Liver (tissue), 8 donors: ENCODE measurements at regions not wholly inside any gene's neighbourhood (a gene's known extent, or its start where the extent isn't known, plus 50 kb on each side); places are given as distances from the start of the nearest gene placed in this dataset.

Experiments
- DNase-seq: peaks from one replicate; pipeline ENCODE4 v3.0.0-alpha.2; 2017; ENCODE audit warnings: low spot score
- H3K27ac ChIP-seq, 2 donors: one replicate each; pipeline ENCODE4 v1.7.0; 2013; ENCODE audit warnings: inconsistent platforms in 2 of 2, low read length in 2 of 2, control low read depth in 1 of 2, low read depth in 1 of 2, mild to moderate bottlenecking in 1 of 2
- H3K27me3 ChIP-seq, 4 donors: one replicate each; pipeline versions ENCODE4 v1.6.1 to v1.7.0; 2013; ENCODE audit warnings: low read length in 3 of 4, inconsistent platforms in 1 of 4, mild to moderate bottlenecking in 1 of 4, moderate library complexity in 1 of 4; ENCODE audit not compliant: control insufficient read depth in 4 of 4, insufficient read depth in 4 of 4
- H3K36me3 ChIP-seq, 4 donors: one replicate each; pipeline versions ENCODE4 v1.6.1 to v1.7.0; 2013; ENCODE audit warnings: low read length in 3 of 4, mild to moderate bottlenecking in 3 of 4, low read depth in 1 of 4, moderate library complexity in 1 of 4; ENCODE audit not compliant: control insufficient read depth in 4 of 4, insufficient read depth in 3 of 4
- H3K4me1 ChIP-seq, 4 donors: one replicate each; pipeline versions ENCODE4 v1.6.1 to v1.7.0; 2013; ENCODE audit warnings: low read length in 3 of 4, mild to moderate bottlenecking in 3 of 4, moderate library complexity in 1 of 4; ENCODE audit not compliant: control insufficient read depth in 4 of 4, insufficient read depth in 4 of 4
- H3K4me3 ChIP-seq, 3 donors: one replicate each; pipeline versions ENCODE4 v1.6.1 to v1.7.0; 2013; ENCODE audit warnings: low read length in 3 of 3, control low read depth in 1 of 3, low read depth in 1 of 3, mild to moderate bottlenecking in 1 of 3
- H3K9ac ChIP-seq, 2 donors: one replicate each; pipeline ENCODE4 v1.7.0; 2013; ENCODE audit warnings: low read length in 2 of 2, mild to moderate bottlenecking in 2 of 2, moderate library complexity in 2 of 2, control low read depth in 1 of 2, low read depth in 1 of 2
- H3K9me3 ChIP-seq, 4 donors: one replicate each; pipeline versions ENCODE4 v1.6.1 to v1.7.0; 2013; ENCODE audit warnings: low read length in 3 of 4; ENCODE audit not compliant: control insufficient read depth in 4 of 4
- EGR1 ChIP-seq, 2 donors: IDR thresholded peaks; 2 replicates each; pipeline ENCODE4 v1.6.1; 2016 to 2018; ENCODE audit warnings: antibody characterized with exemption in 2 of 2, low read depth in 2 of 2
- FOXA1 ChIP-seq: IDR thresholded peaks from 2 replicates; pipeline ENCODE4 v1.6.1; 2016; ENCODE audit warnings: antibody characterized with exemption
- FOXA2 ChIP-seq: IDR thresholded peaks from 2 replicates; pipeline ENCODE4 v1.6.1; 2016; ENCODE audit warnings: antibody characterized with exemption
- GABPA ChIP-seq, 2 donors: IDR thresholded peaks in 1 of 2; conservative IDR thresholded peaks in 1 of 2; 2 replicates each; pipeline ENCODE4 v1.6.1; 2016; ENCODE audit warnings: antibody characterized with exemption in 2 of 2, mild to moderate bottlenecking in 1 of 2, moderate library complexity in 1 of 2
- HNF4A ChIP-seq, 2 donors: conservative IDR thresholded peaks; 2 replicates each; pipeline ENCODE4 v1.6.1; 2016; ENCODE audit warnings: antibody characterized with exemption in 2 of 2, mild to moderate bottlenecking in 2 of 2
- HNF4G ChIP-seq: IDR thresholded peaks from 2 replicates; pipeline ENCODE4 v1.6.1; 2016; ENCODE audit warnings: antibody characterized with exemption
- NR2F2 ChIP-seq: IDR thresholded peaks from 2 replicates; pipeline ENCODE4 v1.6.1; 2016; ENCODE audit warnings: antibody characterized with exemption
- RAD21 ChIP-seq, 2 donors: IDR thresholded peaks; 2 replicates each; pipeline ENCODE4 v1.6.1; 2016; ENCODE audit warnings: antibody characterized with exemption in 2 of 2, mild to moderate bottlenecking in 2 of 2
- RXRA ChIP-seq, 2 donors: IDR thresholded peaks; 2 replicates each; pipeline ENCODE4 v1.6.1; 2017 to 2018; ENCODE audit warnings: antibody characterized with exemption in 2 of 2, mild to moderate bottlenecking in 1 of 2
- SP1 ChIP-seq: IDR thresholded peaks from 2 replicates; pipeline ENCODE4 v1.6.1; 2018; ENCODE audit warnings: antibody characterized with exemption, mild to moderate bottlenecking
- TAF1 ChIP-seq: conservative IDR thresholded peaks from 2 replicates; pipeline ENCODE4 v1.6.1; 2016; ENCODE audit warnings: antibody characterized with exemption, mild to moderate bottlenecking
- YY1 ChIP-seq: IDR thresholded peaks from 2 replicates; pipeline ENCODE4 v1.6.1; 2016; ENCODE audit warnings: antibody characterized with exemption, mild to moderate bottlenecking
- WGBS: extraction: QIAGEN DNeasy Blood & Tissue Kit; methylation state at CpG from one replicate; pipeline ENCODE4 v1.1.7; 2013; 5-methylcytosine and 5-hydroxymethylcytosine counted together
- TF ChIP-seq, protein P1 (sequence below): IDR thresholded peaks from 2 replicates; pipeline ENCODE4 v1.6.1; 2016; ENCODE audit warnings: antibody characterized with exemption, mild to moderate bottlenecking
- TF ChIP-seq, protein P2 (sequence below): IDR thresholded peaks from 2 replicates; pipeline ENCODE4 v1.6.1; 2016; ENCODE audit warnings: antibody characterized with exemption
- TF ChIP-seq, protein P3 (sequence below): IDR thresholded peaks from 2 replicates; pipeline ENCODE4 v1.6.1; 2016; ENCODE audit warnings: antibody characterized with exemption
- TF ChIP-seq, protein P4 (sequence below): fragments of 150-350 bp; IDR thresholded peaks from 2 replicates; pipeline ENCODE4 v1.5.1; 2017; ENCODE audit warnings: improper control_type of control experiment, low read depth, low read length; ENCODE audit not compliant: missing input control
- TF ChIP-seq, protein P5 (sequence below): IDR thresholded peaks from 2 replicates; pipeline ENCODE4 v1.6.1; 2016; ENCODE audit warnings: antibody characterized with exemption
- donor health status: healthy.
- donor health status: healthy.
- donor health status: healthy.
- donor health status: healthy.
- donor health status: healthy.

DNA sequence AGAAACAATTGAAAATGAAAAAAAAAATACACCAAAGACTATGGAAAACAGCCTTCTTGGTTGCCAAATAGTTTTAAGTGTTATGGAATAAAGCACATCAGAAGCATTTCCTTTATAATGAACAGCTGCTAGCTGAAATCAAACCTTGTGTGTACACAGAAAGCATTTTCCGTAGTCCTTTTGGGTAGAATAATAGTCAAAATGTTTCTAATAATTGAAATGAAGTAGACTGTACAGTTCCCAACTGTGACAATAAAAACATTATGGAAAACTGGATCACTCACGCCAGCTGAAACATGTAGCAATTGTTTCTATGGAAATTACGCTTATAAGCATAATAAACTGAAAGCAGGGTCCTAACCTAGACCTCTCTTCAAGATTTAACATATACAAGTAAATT lies 856.3 kb upstream of the B3GALT2 start:
- Histone ChIP-seq H3K36me3 (no peaks in the 10 kb centered on the region), H3K9ac (no peak overlapping the region), H3K27me3 (no peaks in the 10 kb centered on the region), H3K4me3 (no peak overlapping the region), H3K9me3 (no peaks in the 10 kb centered on the region), H3K27ac (no peak overlapping the region), H3K4me1 (no peaks in the 10 kb centered on the region)
- no peak for TF ChIP-seq YY1
- TF ChIP-seq RAD21 (IDR thresholded peaks at IDR 0.05), result no peak
- TF ChIP-seq, protein P1, sequence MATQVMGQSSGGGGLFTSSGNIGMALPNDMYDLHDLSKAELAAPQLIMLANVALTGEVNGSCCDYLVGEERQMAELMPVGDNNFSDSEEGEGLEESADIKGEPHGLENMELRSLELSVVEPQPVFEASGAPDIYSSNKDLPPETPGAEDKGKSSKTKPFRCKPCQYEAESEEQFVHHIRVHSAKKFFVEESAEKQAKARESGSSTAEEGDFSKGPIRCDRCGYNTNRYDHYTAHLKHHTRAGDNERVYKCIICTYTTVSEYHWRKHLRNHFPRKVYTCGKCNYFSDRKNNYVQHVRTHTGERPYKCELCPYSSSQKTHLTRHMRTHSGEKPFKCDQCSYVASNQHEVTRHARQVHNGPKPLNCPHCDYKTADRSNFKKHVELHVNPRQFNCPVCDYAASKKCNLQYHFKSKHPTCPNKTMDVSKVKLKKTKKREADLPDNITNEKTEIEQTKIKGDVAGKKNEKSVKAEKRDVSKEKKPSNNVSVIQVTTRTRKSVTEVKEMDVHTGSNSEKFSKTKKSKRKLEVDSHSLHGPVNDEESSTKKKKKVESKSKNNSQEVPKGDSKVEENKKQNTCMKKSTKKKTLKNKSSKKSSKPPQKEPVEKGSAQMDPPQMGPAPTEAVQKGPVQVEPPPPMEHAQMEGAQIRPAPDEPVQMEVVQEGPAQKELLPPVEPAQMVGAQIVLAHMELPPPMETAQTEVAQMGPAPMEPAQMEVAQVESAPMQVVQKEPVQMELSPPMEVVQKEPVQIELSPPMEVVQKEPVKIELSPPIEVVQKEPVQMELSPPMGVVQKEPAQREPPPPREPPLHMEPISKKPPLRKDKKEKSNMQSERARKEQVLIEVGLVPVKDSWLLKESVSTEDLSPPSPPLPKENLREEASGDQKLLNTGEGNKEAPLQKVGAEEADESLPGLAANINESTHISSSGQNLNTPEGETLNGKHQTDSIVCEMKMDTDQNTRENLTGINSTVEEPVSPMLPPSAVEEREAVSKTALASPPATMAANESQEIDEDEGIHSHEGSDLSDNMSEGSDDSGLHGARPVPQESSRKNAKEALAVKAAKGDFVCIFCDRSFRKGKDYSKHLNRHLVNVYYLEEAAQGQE, result no peak
- TF ChIP-seq, protein P2, sequence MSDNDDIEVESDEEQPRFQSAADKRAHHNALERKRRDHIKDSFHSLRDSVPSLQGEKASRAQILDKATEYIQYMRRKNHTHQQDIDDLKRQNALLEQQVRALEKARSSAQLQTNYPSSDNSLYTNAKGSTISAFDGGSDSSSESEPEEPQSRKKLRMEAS, result no peak
- TF ChIP-seq NR2F2, result no peak
- no peak for TF ChIP-seq FOXA2
- TF ChIP-seq, protein P3, sequence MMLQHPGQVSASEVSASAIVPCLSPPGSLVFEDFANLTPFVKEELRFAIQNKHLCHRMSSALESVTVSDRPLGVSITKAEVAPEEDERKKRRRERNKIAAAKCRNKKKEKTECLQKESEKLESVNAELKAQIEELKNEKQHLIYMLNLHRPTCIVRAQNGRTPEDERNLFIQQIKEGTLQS, result no peak
- TF ChIP-seq, protein P4, sequence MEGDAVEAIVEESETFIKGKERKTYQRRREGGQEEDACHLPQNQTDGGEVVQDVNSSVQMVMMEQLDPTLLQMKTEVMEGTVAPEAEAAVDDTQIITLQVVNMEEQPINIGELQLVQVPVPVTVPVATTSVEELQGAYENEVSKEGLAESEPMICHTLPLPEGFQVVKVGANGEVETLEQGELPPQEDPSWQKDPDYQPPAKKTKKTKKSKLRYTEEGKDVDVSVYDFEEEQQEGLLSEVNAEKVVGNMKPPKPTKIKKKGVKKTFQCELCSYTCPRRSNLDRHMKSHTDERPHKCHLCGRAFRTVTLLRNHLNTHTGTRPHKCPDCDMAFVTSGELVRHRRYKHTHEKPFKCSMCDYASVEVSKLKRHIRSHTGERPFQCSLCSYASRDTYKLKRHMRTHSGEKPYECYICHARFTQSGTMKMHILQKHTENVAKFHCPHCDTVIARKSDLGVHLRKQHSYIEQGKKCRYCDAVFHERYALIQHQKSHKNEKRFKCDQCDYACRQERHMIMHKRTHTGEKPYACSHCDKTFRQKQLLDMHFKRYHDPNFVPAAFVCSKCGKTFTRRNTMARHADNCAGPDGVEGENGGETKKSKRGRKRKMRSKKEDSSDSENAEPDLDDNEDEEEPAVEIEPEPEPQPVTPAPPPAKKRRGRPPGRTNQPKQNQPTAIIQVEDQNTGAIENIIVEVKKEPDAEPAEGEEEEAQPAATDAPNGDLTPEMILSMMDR, result no peak
- TF ChIP-seq GABPA (IDR thresholded peaks at IDR 0.05 in 1 of 2, conservative IDR thresholded peaks at IDR 0.05 in 1 of 2), result no peak
- TF ChIP-seq SP1, result no peak
- TF ChIP-seq, protein P5, sequence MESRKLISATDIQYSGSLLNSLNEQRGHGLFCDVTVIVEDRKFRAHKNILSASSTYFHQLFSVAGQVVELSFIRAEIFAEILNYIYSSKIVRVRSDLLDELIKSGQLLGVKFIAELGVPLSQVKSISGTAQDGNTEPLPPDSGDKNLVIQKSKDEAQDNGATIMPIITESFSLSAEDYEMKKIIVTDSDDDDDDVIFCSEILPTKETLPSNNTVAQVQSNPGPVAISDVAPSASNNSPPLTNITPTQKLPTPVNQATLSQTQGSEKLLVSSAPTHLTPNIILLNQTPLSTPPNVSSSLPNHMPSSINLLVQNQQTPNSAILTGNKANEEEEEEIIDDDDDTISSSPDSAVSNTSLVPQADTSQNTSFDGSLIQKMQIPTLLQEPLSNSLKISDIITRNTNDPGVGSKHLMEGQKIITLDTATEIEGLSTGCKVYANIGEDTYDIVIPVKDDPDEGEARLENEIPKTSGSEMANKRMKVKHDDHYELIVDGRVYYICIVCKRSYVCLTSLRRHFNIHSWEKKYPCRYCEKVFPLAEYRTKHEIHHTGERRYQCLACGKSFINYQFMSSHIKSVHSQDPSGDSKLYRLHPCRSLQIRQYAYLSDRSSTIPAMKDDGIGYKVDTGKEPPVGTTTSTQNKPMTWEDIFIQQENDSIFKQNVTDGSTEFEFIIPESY, result no peak
- TF ChIP-seq HNF4G, result no peak
- DNase-seq, result no peak
- whole genome bisulfite sequencing, result 94% methylated on average over 3 of the region's 3 CpGs

DNA sequence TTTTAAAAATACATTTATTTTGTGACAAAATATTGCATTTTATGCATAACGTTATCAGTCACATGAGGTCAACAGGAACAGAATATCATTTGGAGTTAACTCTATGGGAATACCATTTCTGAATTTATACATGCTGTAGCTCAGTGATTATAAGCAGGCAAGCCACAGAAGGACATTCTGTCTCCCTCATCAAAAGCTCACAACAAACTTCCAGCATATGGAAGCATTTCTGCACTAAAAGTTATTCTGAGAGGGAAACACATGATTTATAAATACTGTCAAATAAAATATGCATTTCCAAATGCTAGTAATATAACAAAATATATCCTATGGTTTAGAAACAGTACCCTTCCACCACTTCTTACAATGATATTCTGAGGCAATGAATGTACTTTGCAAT lies 854.1 kb upstream of the B3GALT2 start:
- Histone ChIP-seq H3K4me3 (no peak overlapping the region), H3K9me3 (no peaks in the 10 kb centered on the region)

More for the DNA sequence above, 854.1 kb upstream of the B3GALT2 start:
- Histone ChIP-seq H3K27ac (no peak overlapping the region), H3K4me1 (no peaks in the 10 kb centered on the region), H3K27me3 (no peaks in the 10 kb centered on the region), H3K9ac (no peak overlapping the region), H3K36me3 (no peaks in the 10 kb centered on the region)
- DNase-seq, result no peak
- TF ChIP-seq, protein P2, result no peak
- TF ChIP-seq, protein P3, result no peak
- TF ChIP-seq FOXA1 (no peak), RXRA (IDR thresholded peaks at IDR 0.05) (no peak), HNF4G (no peak), GABPA (IDR thresholded peaks at IDR 0.05 in 1 of 2, conservative IDR thresholded peaks at IDR 0.05 in 1 of 2) (no peak), FOXA2 (no peak), RAD21 (IDR thresholded peaks at IDR 0.05) (no peak), EGR1 (IDR thresholded peaks at IDR 0.05; ENCODE audit: low read depth in 2 of 2) (no peak), HNF4A (conservative IDR thresholded peaks at IDR 0.05) (no peak), TAF1 (no peak), NR2F2 (no peak)
- TF ChIP-seq, protein P4, result no peak
- TF ChIP-seq, protein P5, result no peak
- 80% methylated on average over 1 of the region's 1 CpG for WGBS
